ENCODE measurements at regions not wholly inside any gene's neighbourhood (a gene's known extent, or its start where the extent isn't known, plus 50 kb on each side); places are given as distances from the start of the nearest gene placed in this dataset.
"Not testable (repeated sequence)": the region's sequence is repeated elsewhere in the genome, so short reads cannot be mapped to it uniquely, and the experiment has no call there.

- no peak overlapping the region for H3K4me3 ChIP-seq (replicated peaks; ENCODE audit: low read depth, low read length)
- H3K36me3 ChIP-seq (ENCODE audit: control insufficient read depth, insufficient read depth, low read length): no peaks in the 10 kb centered on the region
- H3K27me3 ChIP-seq (replicated peaks; ENCODE audit: control insufficient read depth, insufficient read depth, low read length): no peaks in the 10 kb centered on the region
- DNase-seq (ENCODE audit: extremely low read depth, insufficient read length): no peak
- no peak for TF ChIP-seq CTCF (IDR thresholded peaks at IDR 0.05; ENCODE audit: insufficient read depth, low read length, poor library complexity, severe bottlenecking)
These were observed 67.3 kb upstream of the ST3GAL6 start for GRCh38 chr3:98695796-98696195.

- not testable (repeated sequence) for DNase-seq (ENCODE audit: extremely low read depth, insufficient read length); H3K27me3 ChIP-seq (replicated peaks; ENCODE audit: control insufficient read depth, insufficient read depth, low read length)
These were observed 66.8 kb upstream of the ST3GAL6 start for GRCh38 chr3:98696296-98696695.

GRCh38 chr3:98697225-98697624 lies 65.9 kb upstream of the ST3GAL6 start:
- Histone ChIP-seq H3K36me3 (ENCODE audit: control insufficient read depth, insufficient read depth, low read length) (no peaks in the 10 kb centered on the region), H3K27me3 (replicated peaks; ENCODE audit: control insufficient read depth, insufficient read depth, low read length) (no peaks in the 10 kb centered on the region), H3K4me3 (replicated peaks; ENCODE audit: low read depth, low read length) (no peak overlapping the region)
- TF ChIP-seq CTCF (IDR thresholded peaks at IDR 0.05; ENCODE audit: insufficient read depth, low read length, poor library complexity, severe bottlenecking): no peak
- no peak for DNase-seq (ENCODE audit: extremely low read depth, insufficient read length)

More at GRCh38 chr3:98696296-98696695, 66.8 kb upstream of the ST3GAL6 start:
- H3K36me3 ChIP-seq (ENCODE audit: control insufficient read depth, insufficient read depth, low read length); H3K4me3 ChIP-seq (replicated peaks; ENCODE audit: low read depth, low read length): not testable (repeated sequence)

GRCh38 chr3:98699132-98699531 lies 64.0 kb upstream of the ST3GAL6 start:
- no peak for DNase-seq (ENCODE audit: extremely low read depth, insufficient read length)
- TF ChIP-seq CTCF (IDR thresholded peaks at IDR 0.05; ENCODE audit: insufficient read depth, low read length, poor library complexity, severe bottlenecking): no peak
- no peak overlapping the region for H3K4me3 ChIP-seq (replicated peaks; ENCODE audit: low read depth, low read length)
- H3K27me3 ChIP-seq (replicated peaks; ENCODE audit: control insufficient read depth, insufficient read depth, low read length): no peaks in the 10 kb centered on the region
- H3K36me3 ChIP-seq (ENCODE audit: control insufficient read depth, insufficient read depth, low read length): no peaks in the 10 kb centered on the region

GRCh38 chr3:98701071-98701675 lies 62.0 kb upstream of the ST3GAL6 start:
- no peak for DNase-seq (ENCODE audit: extremely low read depth, insufficient read length)
- H3K27me3 ChIP-seq (replicated peaks; ENCODE audit: control insufficient read depth, insufficient read depth, low read length): no peaks in the 10 kb centered on the region
- H3K36me3 ChIP-seq (ENCODE audit: control insufficient read depth, insufficient read depth, low read length): no peaks in the 10 kb centered on the region
- TF ChIP-seq CTCF (IDR thresholded peaks at IDR 0.05; ENCODE audit: insufficient read depth, low read length, poor library complexity, severe bottlenecking): no peak
- no peak overlapping the region for H3K4me3 ChIP-seq (replicated peaks; ENCODE audit: low read depth, low read length)

GRCh38 chr3:98702166-98702565 lies 61.0 kb upstream of the ST3GAL6 start:
- TF ChIP-seq CTCF (IDR thresholded peaks at IDR 0.05; ENCODE audit: insufficient read depth, low read length, poor library complexity, severe bottlenecking): no peak
- no peaks in the 10 kb centered on the region for H3K27me3 ChIP-seq (replicated peaks; ENCODE audit: control insufficient read depth, insufficient read depth, low read length)
- H3K4me3 ChIP-seq (replicated peaks; ENCODE audit: low read depth, low read length): no peak overlapping the region
- H3K36me3 ChIP-seq (ENCODE audit: control insufficient read depth, insufficient read depth, low read length): no peaks in the 10 kb centered on the region
- DNase-seq (ENCODE audit: extremely low read depth, insufficient read length): no peak

Measured in GM06990 (cell line).